GM18517 (cell line): ENCODE measurements at regions not wholly inside any gene's neighbourhood (a gene's known extent, or its start where the extent isn't known, plus 50 kb on each side); places are given as distances from the start of the nearest gene placed in this dataset.

Experiments used
- ATAC-seq: cut with Tn5 transposase; IDR thresholded peaks from one replicate; pipeline ENCODE4 v1.9.1; 2021; ENCODE audit warnings: mild to moderate bottlenecking, moderate library complexity; ENCODE audit not compliant: unreplicated experiment

- no peak for ATAC-seq
These were observed 213.1 kb upstream of the RTL1 start for GRCh38 chr14:101116486-101117130.

GRCh38 chr14:101117543-101117942 is 214.0 kb upstream of the RTL1 start:
- ATAC-seq, result no peak

- ATAC-seq, result no peak
These were observed 214.7 kb upstream of the RTL1 start for GRCh38 chr14:101118233-101118632.

- no peak for ATAC-seq
These were observed 215.4 kb upstream of the RTL1 start for GRCh38 chr14:101118746-101119591.

- ATAC-seq, result no peak
These were observed 216.5 kb upstream of the RTL1 start for GRCh38 chr14:101119830-101120571.

- no peak for ATAC-seq
These were observed 217.4 kb upstream of the RTL1 start for GRCh38 chr14:101120641-101121507.

GRCh38 chr14:101121508-101122139 is 218.1 kb upstream of the RTL1 start:
- no peak for ATAC-seq

GRCh38 chr14:101122237-101123141 is 219.0 kb upstream of the RTL1 start:
- no peak for ATAC-seq

- no peak for ATAC-seq
These were observed 220.3 kb upstream of the RTL1 start for GRCh38 chr14:101123618-101124510.

GRCh38 chr14:101124815-101125214 is 221.3 kb upstream of the RTL1 start:
- ATAC-seq, result no peak

- ATAC-seq, result no peak
These were observed 221.8 kb upstream of the RTL1 start for GRCh38 chr14:101125313-101125712.

GRCh38 chr14:101125719-101126651 is 222.5 kb upstream of the RTL1 start:
- ATAC-seq, result no peak

GRCh38 chr14:101126731-101127130 is 223.2 kb upstream of the RTL1 start:
- ATAC-seq, result no peak

- no peak for ATAC-seq
These were observed 223.7 kb upstream of the RTL1 start for GRCh38 chr14:101127224-101127623.

- ATAC-seq, result no peak
These were observed 225.2 kb upstream of the RTL1 start for GRCh38 chr14:101128478-101129321.

- ATAC-seq, result no peak
These were observed 226.1 kb upstream of the RTL1 start for GRCh38 chr14:101129521-101130167.
